Cardiac fibroblast (primary cell): ENCODE measurements at regions not wholly inside any gene's neighbourhood (a gene's known extent, or its start where the extent isn't known, plus 50 kb on each side); places are given as distances from the start of the nearest gene placed in this dataset.

ENCODE experiments used
- DNase-seq, 2 donors: peaks; one replicate each; pipeline versions ENCODE4 v3.0.0 to v3.0.0-alpha.2; 2010; ENCODE audit warnings: low read depth in 2 of 2
- H3K4me3 ChIP-seq, 2 donors: replicated peaks in 1 of 2; 1 replicate in 1 of 2; 2 replicates in 1 of 2; pipeline ENCODE4 v1.5.1; 2011; ENCODE audit warnings: low read depth in 2 of 2, low read length in 2 of 2, mild to moderate bottlenecking in 2 of 2, moderate library complexity in 1 of 2
- CTCF ChIP-seq: IDR thresholded peaks from one replicate; pipeline ENCODE4 v1.5.1; 2011; ENCODE audit warnings: low read depth, mild to moderate bottlenecking, low read length, inconsistent platforms

DNA sequence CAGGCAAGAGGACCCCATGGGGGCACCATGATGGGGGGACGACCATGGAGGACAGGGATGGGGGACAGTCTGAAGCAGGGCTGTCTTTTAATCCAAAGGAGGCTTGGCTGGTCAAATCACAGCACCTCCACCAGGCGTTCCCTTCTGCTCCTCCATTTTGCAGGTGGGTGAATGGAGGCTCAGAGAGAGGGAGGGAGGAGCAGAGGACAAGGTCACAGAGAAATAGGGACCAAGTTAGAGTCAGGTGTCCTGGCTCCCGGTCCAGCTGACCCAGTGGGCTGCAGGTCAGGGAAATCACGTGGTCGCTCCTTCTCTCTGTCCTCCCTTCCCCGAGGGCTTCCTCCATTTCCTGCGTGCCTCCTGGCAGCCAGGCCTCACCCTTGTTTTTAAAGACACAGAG lies 156.4 kb upstream of the SMIM23 start:
- DNase-seq, result no peak
- no peak overlapping the region for H3K4me3 ChIP-seq
- TF ChIP-seq CTCF, result no peak

DNA sequence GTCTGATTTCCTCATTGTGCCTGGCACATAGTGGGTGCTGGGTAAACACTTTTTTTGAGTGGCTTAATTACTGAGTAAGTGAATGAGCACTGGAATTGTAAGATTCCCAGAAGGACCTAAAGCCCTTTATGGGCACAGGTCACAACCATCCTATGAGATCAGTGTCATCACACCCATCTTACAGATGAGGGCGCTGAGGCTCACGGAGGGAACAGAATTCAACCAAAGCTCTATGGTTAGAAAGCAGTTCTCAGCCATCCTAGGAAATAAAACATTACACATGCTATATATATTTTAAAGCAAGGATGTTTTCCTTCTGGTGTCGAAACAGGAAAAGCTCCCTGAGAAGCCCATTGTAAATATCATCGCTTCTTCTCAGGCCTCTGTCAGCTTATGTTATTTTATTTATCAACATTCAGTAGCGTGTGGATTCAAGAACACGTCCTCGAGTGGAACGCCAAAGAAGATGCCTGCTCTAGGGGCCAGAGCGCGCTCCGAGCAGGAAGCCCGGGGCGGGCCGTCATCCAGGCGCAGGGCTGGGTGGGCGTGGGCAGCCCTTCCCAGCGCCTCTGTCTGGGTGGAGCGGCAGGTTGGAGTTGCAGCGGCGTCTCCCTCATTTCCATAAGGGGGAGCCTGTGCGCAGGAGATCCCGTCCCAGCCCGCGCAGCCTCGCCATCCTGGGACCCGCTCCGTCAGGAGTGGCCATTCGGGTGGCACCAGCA lies 155.8 kb upstream of the SMIM23 start:
- peak; percentile 67 for TF ChIP-seq CTCF
- DNase-seq, result peak; percentile 50 to 58
- no peak overlapping the region for H3K4me3 ChIP-seq

- no peak for DNase-seq
- no peak overlapping the region for H3K4me3 ChIP-seq
- TF ChIP-seq CTCF, result no peak
Measured at GRCh38 chr5:171630350-171631065, 155.1 kb upstream of the SMIM23 start.

GRCh38 chr5:171632616-171633015 lies 153.0 kb upstream of the SMIM23 start:
- DNase-seq, result no peak
- H3K4me3 ChIP-seq, result no peak overlapping the region
- TF ChIP-seq CTCF, result no peak

DNA sequence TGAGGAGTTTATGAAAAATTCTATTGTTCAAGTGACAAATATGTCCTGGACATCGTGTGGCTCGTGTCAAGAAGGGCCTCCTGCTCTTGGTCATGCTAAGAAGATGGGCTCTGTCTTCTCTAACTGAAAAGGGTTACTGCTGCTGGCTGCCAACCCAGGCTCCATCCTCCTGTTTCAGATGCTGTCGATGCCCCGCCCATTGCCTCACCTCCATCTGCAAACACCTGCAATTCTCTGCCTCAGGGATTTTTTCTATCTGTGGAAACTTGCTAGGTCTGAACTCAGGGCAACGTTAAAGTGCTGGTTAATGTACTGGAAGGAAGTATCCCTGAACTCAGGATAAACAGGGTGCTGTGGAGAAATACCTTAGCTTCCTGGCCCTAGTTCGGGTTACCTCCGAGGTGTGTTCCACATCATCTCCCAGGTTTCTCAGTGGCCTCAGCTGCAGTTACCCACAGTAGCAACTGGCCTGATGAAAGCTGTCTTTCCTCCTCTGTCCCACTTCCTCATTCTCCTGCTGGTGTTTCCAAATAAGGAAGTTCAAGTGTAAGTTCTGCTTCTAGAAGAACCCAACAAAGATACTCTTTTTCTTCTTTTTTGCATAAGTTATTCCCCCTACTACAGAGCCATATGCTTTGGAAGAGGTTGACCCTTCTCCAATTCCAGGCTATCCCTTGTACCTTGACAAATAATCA lies 151.7 kb upstream of the SMIM23 start:
- TF ChIP-seq CTCF, result no peak
- DNase-seq, result no peak
- no peak overlapping the region for H3K4me3 ChIP-seq

DNA sequence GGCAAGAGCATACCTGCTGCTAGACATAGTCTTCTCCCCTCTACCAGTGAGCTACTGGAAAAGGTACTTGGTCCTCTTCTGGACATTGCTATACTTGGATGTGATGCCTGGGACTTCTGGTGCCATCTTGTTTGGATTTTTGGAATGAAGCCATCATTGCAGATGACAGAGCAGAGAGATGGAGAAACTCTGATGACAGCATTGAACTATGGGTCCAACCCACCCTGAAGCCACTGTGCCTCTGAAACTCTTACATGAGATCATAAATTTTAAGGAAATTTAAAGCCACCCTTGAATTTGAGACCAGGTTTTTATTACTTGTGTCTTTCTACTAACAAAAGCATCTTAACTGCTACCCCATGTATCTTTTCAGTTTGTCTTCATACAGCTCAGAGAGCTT lies 151.1 kb upstream of the SMIM23 start:
- no peak for TF ChIP-seq CTCF
- DNase-seq, result no peak
- no peak overlapping the region for H3K4me3 ChIP-seq
